HEK293T (cell line): ENCODE measurements at regions not wholly inside any gene's neighbourhood (a gene's known extent, or its start where the extent isn't known, plus 50 kb on each side); places are given as distances from the start of the nearest gene placed in this dataset.

Experiments
- ARNT ChIP-seq: fragments of 450-650 bp; IDR thresholded peaks from 2 replicates; pipeline ENCODE4 v1.6.1; 2017; ENCODE audit warnings: mild to moderate bottlenecking
- BHLHE40 ChIP-seq: fragments of 450-650 bp; IDR thresholded peaks from 2 replicates; pipeline ENCODE4 v1.6.1; 2016; ENCODE audit warnings: mild to moderate bottlenecking, moderate library complexity, borderline replicate concordance
- ELF4 ChIP-seq: fragments of 450-650 bp; IDR thresholded peaks from 2 replicates; pipeline ENCODE4 v1.6.1; 2017; ENCODE audit warnings: antibody characterized with exemption
- FOXK2 ChIP-seq: fragments of 450-650 bp; IDR thresholded peaks from 2 replicates; pipeline ENCODE4 v1.6.1; 2016; ENCODE audit warnings: mild to moderate bottlenecking
- FOXM1 ChIP-seq: fragments of 450-650 bp; IDR thresholded peaks from 2 replicates; pipeline ENCODE4 v1.6.1; 2017; ENCODE audit warnings: mild to moderate bottlenecking, borderline replicate concordance
- HDGF ChIP-seq: fragments of 450-650 bp; IDR thresholded peaks from 2 replicates; pipeline ENCODE4 v1.6.1; 2017; ENCODE audit warnings: antibody characterized with exemption, borderline replicate concordance
- L3MBTL2 ChIP-seq: fragments of 450-650 bp; conservative IDR thresholded peaks from 2 replicates; pipeline ENCODE4 v1.6.1; 2016; ENCODE audit warnings: mild to moderate bottlenecking
- PKNOX1 ChIP-seq: fragments of 450-650 bp; IDR thresholded peaks from 2 replicates; pipeline ENCODE4 v1.6.1; 2016
- SUZ12 ChIP-seq: fragments of 450-650 bp; IDR thresholded peaks from 2 replicates; pipeline ENCODE4 v1.6.1; 2016; ENCODE audit warnings: mild to moderate bottlenecking
- TARDBP ChIP-seq: fragments of 450-650 bp; IDR thresholded peaks from 2 replicates; pipeline ENCODE4 v1.6.1; 2016
- ZNF384 ChIP-seq: fragments of 450-650 bp; IDR thresholded peaks from 2 replicates; pipeline ENCODE4 v1.6.1; 2016

- TF ChIP-seq SUZ12 (no peak), FOXK2 (no peak), ELF4 (no peak), HDGF (no peak), FOXM1 (no peak), BHLHE40 (no peak), PKNOX1 (no peak), ZNF384 (no peak), ARNT (no peak), L3MBTL2 (no peak), TARDBP (no peak)
Measured at GRCh38 chrX:124497386-124497785, 151.0 kb downstream of the SH2D1A start.
